Activated CD8-positive, alpha-beta memory T cell treated with anti-CD3 and anti-CD28 coated beads, Interleukin-2, amount 10 ng/mL, durations not matched to agents 7 days and 5 days (primary cell): ENCODE measurements at regions not wholly inside any gene's neighbourhood (a gene's known extent, or its start where the extent isn't known, plus 50 kb on each side); places are given as distances from the start of the nearest gene placed in this dataset.

Source experiments
- ATAC-seq: fragments of 150-1000 bp; cut with Tn5 transposase; one replicate; pipeline ENCODE4 v1.10.0; 2021; ENCODE audit warnings: moderate library complexity
- CTCF ChIA-PET: fragments of 350-600 bp; sonication (Branson Sonifier 250); formaldehyde crosslinking; loops from one replicate; lab custom pipeline; 2021; ENCODE audit warnings: antibody characterized with exemption; lab: Charles Lee
- DNase-seq: peaks from one replicate; pipeline ENCODE4 v3.0.0-alpha.2; 2020
- H3K27ac Mint-ChIP-seq: one replicate; pipeline ENCODE4 v1.8.0; 2021; ENCODE audit warnings: mild to moderate bottlenecking, mixed read lengths
- H3K27me3 Mint-ChIP-seq: one replicate; pipeline ENCODE4 v1.8.0; 2021; ENCODE audit warnings: mixed read lengths
- H3K36me3 Mint-ChIP-seq: one replicate; pipeline ENCODE4 v1.8.0; 2021; ENCODE audit warnings: mild to moderate bottlenecking, mixed read lengths
- H3K4me1 Mint-ChIP-seq: one replicate; pipeline ENCODE4 v1.8.0; 2021; ENCODE audit warnings: mixed read lengths
- H3K4me3 Mint-ChIP-seq: one replicate; pipeline ENCODE4 v1.8.0; 2021; ENCODE audit warnings: mild to moderate bottlenecking, moderate library complexity, mixed read lengths
- H3K9me3 Mint-ChIP-seq: one replicate; pipeline ENCODE4 v1.8.0; 2022; ENCODE audit warnings: low read depth, mixed read lengths

DNA sequence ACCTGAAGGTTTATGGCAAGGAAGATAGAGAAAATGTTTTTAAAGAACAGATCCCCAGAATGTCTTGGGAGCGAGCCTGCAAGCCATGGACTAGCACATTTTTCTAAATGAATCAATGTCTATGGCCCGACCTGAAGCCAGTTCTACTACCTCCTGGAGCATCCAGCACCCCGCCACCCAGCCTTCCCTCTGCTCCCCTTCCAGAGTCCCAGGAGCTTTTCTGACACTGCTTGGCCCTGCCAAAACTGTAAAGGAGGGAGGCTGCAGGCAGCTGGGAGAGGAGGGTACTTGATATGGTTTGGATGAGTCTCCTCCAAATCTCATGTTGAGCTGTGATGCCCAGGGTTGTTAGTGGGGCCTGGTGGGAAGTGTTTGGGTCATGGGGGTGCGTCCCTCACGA is 95.5 kb upstream of the FZD10 start:
- Mint-ChIP-seq H3K36me3 (no peaks in the 10 kb centered on the region), H3K27me3 (no peaks in the 10 kb centered on the region), H3K9me3 (peaks cover 5% of the 10 kb centered on the region), H3K4me1 (no peaks in the 10 kb centered on the region), H3K4me3 (no peak overlapping the region), H3K27ac (no peak overlapping the region)
- CTCF ChIA-PET: no interaction called here
- no peak for DNase-seq
- no peak for ATAC-seq

DNA sequence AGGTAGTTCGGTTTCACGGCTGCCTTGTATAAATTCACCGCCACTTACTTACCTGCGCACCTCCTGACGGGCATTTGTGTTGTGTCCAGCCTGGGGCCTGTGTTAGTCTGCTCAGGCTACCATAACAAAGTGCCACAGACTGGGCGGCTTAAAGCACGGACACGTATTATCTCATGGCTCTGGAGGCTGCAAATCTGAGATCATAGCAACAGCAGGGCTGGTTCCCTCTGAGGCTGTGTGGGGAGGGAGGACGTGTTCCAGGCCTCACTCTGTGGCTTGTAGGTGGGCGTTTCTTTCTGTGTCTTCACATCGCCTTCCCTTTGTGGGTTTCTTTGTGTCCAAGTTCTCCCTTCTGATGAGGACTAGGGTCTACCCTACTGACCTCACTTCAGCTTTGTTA is 93.5 kb upstream of the FZD10 start:
- H3K27ac Mint-ChIP-seq: no peak overlapping the region
- H3K4me3 Mint-ChIP-seq: no peak overlapping the region
- no peaks in the 10 kb centered on the region for H3K4me1 Mint-ChIP-seq
- DNase-seq (no peak), ATAC-seq (no peak)
- H3K27me3 Mint-ChIP-seq: no peaks in the 10 kb centered on the region
- H3K9me3 Mint-ChIP-seq: peaks cover 5% of the 10 kb centered on the region
- CTCF ChIA-PET: no interaction called here
- no peaks in the 10 kb centered on the region for H3K36me3 Mint-ChIP-seq

DNA sequence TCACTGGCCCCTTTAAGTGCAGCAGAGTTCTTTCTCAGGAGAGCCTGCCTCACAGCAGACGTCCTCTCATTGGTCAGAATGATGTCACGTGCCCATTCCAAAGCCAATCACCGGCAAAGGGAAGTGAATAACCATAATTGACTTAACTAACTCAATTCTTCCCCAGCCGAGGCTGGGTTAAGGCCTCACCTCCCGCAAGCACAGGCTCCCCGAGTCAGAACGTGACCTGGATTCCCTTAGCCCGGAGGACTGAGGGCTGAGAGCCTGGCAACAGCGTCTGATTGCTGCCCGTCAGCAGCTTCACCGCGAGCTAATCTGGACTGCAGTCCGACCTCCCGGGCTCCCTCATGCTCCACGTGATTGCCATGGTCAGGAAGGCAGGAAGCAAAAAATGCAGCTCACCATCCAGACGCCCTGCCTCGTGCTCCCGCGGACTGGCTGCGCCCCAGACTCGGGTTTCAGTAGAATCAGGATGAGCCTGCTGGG is 92.1 kb upstream of the FZD10 start:
- Mint-ChIP-seq H3K27ac (no peak overlapping the region), H3K27me3 (no peaks in the 10 kb centered on the region), H3K4me3 (no peak overlapping the region), H3K4me1 (no peaks in the 10 kb centered on the region), H3K9me3 (peaks cover 5% of the 10 kb centered on the region), H3K36me3 (no peaks in the 10 kb centered on the region)
- no peak for ATAC-seq
- CTCF ChIA-PET: no interaction called here
- DNase-seq: no peak

DNA sequence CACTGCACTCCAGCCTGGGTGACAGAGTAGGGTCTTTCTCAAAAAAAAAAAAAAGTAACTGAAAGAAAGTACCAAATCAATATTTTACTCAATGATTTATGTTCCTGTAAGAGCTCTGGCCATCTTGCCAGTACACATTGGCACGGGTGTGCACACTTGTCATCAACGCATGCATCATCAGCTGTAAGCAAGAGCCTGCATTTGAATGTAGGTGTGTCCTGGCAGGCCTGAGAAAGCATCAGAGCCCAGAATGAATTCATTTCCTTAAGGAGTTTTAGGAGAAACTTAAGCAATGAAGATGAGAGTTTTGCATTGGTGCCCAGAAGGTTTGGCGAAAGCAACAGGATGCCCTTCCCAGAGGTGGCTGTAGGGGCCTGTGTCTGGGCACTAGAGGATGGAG is 88.5 kb upstream of the FZD10 start:
- Mint-ChIP-seq H3K27ac (no peak overlapping the region), H3K4me3 (no peak overlapping the region), H3K27me3 (no peaks in the 10 kb centered on the region), H3K36me3 (no peaks in the 10 kb centered on the region), H3K4me1 (no peaks in the 10 kb centered on the region), H3K9me3 (peaks cover 13% of the 10 kb centered on the region)
- ATAC-seq (no peak), DNase-seq (no peak)
- CTCF ChIA-PET: no interaction called here

DNA sequence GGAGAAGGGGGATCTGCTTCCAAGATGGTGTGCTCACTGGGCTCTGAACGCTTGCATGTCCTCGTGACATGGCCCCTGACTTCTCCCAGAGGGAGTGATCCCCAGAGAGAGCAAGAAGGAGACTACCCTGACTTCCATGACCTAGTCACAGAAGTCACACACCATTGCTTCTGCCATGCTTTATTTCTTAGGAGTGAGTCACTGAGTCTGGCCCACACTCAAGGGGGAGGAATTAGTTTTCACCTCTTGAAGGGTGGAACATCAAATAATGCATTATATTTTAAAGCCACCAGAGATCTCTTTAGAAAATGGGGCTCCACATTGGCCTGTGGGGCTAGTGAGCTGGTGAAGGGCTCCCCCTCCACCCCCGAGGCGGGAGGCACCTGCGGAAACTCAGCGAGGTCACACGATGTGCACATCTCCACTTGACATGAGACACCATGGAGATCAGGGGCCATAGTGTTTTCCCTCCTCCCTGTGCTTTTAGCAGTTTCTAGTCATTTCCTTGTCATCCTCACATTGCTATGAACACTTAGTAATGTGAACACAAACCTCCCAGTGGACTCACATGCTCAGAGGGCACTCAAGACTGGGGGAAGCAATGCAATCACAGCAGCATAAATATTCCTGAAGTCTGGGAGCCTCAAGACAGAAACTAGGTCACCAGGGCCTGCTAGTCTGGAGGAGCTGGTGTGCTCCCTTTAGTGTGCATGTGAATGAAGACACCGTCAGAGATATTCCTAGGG is 87.4 kb upstream of the FZD10 start:
- Mint-ChIP-seq H3K9me3 (peaks cover 15% of the 10 kb centered on the region), H3K27me3 (no peaks in the 10 kb centered on the region), H3K36me3 (no peaks in the 10 kb centered on the region)

DNA sequence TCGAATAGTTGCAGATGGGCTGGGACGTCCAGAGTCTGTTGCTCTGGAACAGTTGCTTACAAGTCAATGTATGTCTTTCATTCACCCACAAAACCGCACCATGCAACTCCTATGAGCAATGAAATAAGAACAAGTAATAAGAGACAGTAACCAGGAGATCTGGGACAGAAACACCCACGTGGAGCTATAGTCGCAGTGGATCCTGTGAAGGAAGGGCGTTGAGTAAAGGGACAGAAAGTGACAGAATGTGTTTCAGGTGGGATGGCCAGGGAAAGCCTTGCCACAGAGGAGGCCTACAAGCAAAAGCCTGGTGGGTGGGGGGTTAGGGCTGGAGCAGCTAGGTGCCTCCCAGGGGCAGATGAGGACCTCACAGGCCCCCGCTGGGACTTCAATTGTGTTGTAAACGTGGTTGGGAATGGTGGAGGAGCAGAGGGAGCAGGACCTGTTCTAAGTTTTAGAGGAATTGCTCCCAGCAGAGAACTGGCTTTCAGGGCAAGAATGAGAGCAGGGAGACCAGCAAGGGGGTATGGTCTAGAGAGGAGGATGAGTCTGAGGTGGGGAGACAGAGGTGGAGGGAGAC is 86.7 kb upstream of the FZD10 start:
- CTCF ChIA-PET: no interaction called here
- no peak for ATAC-seq
- H3K9me3 Mint-ChIP-seq: peaks cover 15% of the 10 kb centered on the region
- no peak overlapping the region for H3K27ac Mint-ChIP-seq
- no peaks in the 10 kb centered on the region for H3K36me3 Mint-ChIP-seq
- H3K4me1 Mint-ChIP-seq: no peaks in the 10 kb centered on the region
- H3K4me3 Mint-ChIP-seq: no peak overlapping the region
- H3K27me3 Mint-ChIP-seq: no peaks in the 10 kb centered on the region
- DNase-seq: no peak

More for the DNA sequence above, 87.4 kb upstream of the FZD10 start:
- Mint-ChIP-seq H3K27ac (no peak overlapping the region), H3K4me1 (no peaks in the 10 kb centered on the region), H3K4me3 (no peak overlapping the region)
- ATAC-seq (no peak), DNase-seq (no peak)
- CTCF ChIA-PET: no interaction called here

DNA sequence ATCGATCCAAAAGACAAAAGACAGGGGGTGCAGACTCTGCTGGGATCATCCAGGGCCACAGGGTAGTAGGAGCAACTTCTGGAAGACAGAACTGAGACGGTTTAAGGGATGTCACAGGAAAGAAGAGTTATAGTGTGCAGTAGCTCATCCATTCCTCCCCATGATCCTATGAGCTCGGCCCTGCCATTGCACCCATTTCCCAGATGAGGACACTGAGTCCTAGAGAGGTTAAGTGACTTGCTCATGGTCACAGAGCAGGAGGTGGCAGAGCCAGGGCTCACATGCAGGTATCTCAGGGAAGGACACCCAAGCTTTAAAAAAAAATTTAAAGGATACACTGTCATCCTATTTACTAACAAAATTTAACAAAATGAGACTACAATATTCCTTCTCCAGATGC is 86.1 kb upstream of the FZD10 start:
- Mint-ChIP-seq H3K36me3 (no peaks in the 10 kb centered on the region), H3K4me1 (no peaks in the 10 kb centered on the region), H3K27me3 (no peaks in the 10 kb centered on the region), H3K4me3 (no peak overlapping the region), H3K27ac (no peak overlapping the region), H3K9me3 (peaks cover 15% of the 10 kb centered on the region)
- no peak for ATAC-seq
- CTCF ChIA-PET: no interaction called here
- no peak for DNase-seq

DNA sequence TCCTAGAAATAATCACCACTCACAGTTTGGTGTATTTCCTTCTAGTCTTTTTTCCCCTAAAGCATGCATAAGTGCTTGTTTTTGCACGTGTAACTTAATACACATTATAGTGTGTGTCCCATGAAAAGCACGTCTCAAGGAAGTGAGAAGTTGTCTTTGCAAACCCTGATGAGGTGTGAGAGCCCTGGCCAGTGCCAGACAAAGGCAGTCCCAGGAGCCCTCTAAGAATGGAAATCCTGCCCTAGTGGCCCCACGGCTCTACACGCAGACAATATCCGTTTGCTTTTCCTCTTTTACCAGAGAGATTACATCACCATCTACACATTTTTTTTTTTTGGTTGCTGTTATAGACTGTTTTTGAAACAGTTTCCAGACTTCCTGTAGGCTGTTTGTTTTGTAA is 85.5 kb upstream of the FZD10 start:
- Mint-ChIP-seq H3K36me3 (no peaks in the 10 kb centered on the region), H3K4me3 (no peak overlapping the region), H3K9me3 (peaks cover 15% of the 10 kb centered on the region), H3K27ac (no peak overlapping the region), H3K4me1 (no peaks in the 10 kb centered on the region), H3K27me3 (no peaks in the 10 kb centered on the region)
- ATAC-seq (no peak), DNase-seq (no peak)
- CTCF ChIA-PET: no interaction called here

DNA sequence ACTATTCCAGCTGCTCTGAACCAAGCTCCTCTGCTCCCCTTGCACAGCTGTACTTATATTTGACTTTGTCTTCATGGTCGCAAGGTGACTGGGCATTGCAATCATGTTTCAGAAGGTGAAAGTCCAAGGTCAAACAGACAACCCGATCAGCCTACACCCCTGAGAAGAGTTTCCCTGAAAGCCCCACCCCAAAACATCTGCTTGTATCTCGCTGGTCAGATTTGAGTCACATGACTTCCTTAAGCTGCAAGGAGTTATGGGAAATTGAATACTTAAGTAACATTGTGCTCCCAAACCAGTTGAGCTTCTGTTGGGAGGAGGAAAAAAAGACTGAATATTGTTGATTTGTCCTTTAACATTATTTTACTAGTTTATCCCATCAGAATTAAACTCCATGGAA is 83.4 kb upstream of the FZD10 start:
- CTCF ChIA-PET: no interaction called here
- Mint-ChIP-seq H3K4me3 (no peak overlapping the region), H3K27me3 (no peaks in the 10 kb centered on the region), H3K36me3 (no peaks in the 10 kb centered on the region), H3K9me3 (peaks cover 12% of the 10 kb centered on the region), H3K4me1 (no peaks in the 10 kb centered on the region), H3K27ac (no peak overlapping the region)
- ATAC-seq: no peak
- no peak for DNase-seq

DNA sequence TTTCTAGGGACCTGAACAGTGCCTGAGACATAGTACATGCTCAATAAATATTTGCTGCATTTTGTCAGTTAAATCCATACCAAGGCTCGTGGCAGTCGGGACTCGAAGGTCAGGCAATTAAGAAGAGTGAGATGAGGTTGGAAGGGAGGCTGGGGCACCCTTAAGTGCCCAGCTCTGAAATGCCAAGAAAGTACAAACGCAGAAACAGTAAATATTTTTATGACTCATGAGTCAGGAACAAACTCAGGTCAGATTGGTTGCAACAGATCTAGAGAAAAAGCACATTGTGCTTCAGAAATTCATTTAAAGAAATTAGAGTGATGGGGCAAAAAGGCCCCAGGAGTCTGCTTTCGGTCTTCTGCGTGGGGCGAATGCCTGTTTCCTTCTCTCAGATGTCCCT is 83.0 kb upstream of the FZD10 start:
- H3K27ac Mint-ChIP-seq: no peak overlapping the region
- no peak overlapping the region for H3K4me3 Mint-ChIP-seq
- H3K27me3 Mint-ChIP-seq: no peaks in the 10 kb centered on the region
- DNase-seq: no peak
- no peaks in the 10 kb centered on the region for H3K36me3 Mint-ChIP-seq
- no peaks in the 10 kb centered on the region for H3K4me1 Mint-ChIP-seq
- CTCF ChIA-PET: no interaction called here
- no peak for ATAC-seq
- peaks cover 12% of the 10 kb centered on the region for H3K9me3 Mint-ChIP-seq

DNA sequence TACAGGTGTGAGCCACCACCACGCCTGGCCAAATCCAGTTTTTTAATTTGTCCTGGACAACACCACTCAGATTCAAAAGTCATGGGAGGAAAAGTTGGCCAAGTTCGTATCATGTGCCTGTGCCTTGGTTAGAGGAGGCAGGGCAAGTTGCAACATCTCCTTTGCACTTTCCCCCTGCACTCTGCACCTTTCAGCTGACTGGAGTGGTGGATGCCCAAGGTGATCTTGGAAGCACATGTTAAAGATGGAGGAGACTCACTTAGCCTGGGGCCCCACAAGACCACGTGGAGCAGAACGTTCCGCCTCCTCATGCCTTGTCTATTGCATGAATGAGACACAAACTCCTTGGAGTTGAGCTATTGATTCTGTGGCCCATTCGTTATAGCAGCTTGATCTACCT is 82.1 kb upstream of the FZD10 start:
- Mint-ChIP-seq H3K36me3 (no peaks in the 10 kb centered on the region), H3K4me3 (no peak overlapping the region), H3K27me3 (no peaks in the 10 kb centered on the region), H3K9me3 (peaks cover 12% of the 10 kb centered on the region), H3K4me1 (no peaks in the 10 kb centered on the region), H3K27ac (no peak overlapping the region)
- DNase-seq (no peak), ATAC-seq (no peak)
- CTCF ChIA-PET: no interaction called here

DNA sequence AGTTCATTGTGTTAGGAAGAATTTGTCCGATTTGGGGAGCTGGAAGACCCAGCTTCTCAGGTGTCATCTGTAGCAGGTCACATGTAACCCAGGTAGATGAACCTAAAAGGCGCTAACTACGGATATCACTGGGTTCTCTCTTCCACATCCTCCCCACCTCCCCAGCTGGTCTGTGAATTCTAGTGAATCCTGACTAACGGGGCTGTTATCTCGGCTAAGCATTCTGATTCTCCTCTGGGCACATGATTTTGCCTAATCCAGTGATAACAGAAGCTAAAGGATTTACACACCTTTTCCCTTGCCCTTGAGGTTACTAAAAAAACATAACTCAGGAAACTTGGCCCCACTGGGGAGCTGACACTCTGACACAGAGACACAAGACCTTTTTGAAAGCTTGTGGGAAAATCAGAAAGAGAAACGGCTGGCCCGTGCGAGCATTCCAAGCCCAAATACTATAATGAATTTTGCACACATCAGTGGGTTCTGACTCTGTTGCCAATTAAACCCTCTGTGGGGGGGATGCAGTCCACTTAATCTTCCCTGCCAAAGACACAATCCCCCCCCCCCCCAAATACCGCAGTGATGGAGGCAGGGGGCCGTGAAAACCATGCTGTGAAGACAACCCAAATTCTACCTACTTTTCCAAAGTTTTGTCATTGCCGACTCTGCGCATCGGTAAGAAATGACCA is 81.0 kb upstream of the FZD10 start:
- peaks cover 12% of the 10 kb centered on the region for H3K9me3 Mint-ChIP-seq
- H3K27ac Mint-ChIP-seq: no peak overlapping the region
- no peak for ATAC-seq
- DNase-seq: no peak
- CTCF ChIA-PET: no interaction called here
- H3K4me1 Mint-ChIP-seq: no peaks in the 10 kb centered on the region
- no peak overlapping the region for H3K4me3 Mint-ChIP-seq
- H3K27me3 Mint-ChIP-seq: no peaks in the 10 kb centered on the region
- no peaks in the 10 kb centered on the region for H3K36me3 Mint-ChIP-seq

DNA sequence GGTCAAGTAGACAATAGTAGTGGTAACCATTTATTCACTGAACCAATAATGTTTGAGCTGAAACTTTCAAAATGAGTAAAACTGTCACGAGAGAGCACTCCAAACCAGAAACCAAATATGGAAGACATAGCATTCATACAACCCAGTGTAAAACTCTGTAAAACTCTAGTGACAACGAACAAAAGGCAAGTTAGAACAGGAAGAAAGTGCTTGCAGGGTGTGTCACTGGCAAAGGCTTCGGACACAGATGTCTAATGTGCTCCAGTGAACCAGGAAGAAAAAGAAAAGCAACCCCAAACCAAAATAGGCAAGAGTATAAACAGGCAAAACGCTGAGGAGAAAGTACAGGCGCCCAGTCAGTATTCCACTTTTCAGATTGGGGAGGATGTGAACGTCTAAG is 79.3 kb upstream of the FZD10 start:
- no peak for DNase-seq
- no peaks in the 10 kb centered on the region for H3K27me3 Mint-ChIP-seq
- H3K4me1 Mint-ChIP-seq: no peaks in the 10 kb centered on the region
- H3K27ac Mint-ChIP-seq: no peak overlapping the region
- CTCF ChIA-PET: no interaction called here
- no peak for ATAC-seq
- H3K4me3 Mint-ChIP-seq: no peak overlapping the region
- peaks cover 4% of the 10 kb centered on the region for H3K9me3 Mint-ChIP-seq
- no peaks in the 10 kb centered on the region for H3K36me3 Mint-ChIP-seq

DNA sequence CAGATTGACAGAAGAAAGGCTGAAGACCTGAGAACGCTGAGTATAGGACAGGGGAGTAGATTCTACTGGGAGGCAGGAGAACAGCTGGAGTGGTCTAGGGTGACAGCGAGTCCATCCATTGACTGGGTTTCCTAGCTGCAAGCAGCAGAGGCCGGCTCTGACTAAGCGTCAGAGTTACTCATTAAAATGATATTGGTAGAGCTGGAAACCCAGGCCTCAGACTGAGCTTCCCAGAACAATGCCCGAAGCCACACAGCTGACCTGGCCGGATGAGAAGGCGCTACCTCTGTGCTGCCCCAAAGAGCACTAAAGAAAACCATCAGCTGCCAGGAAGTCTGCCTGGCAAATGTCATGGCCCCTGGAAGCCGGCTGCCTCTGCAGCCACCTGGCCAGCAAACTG is 78.5 kb upstream of the FZD10 start:
- DNase-seq (no peak), ATAC-seq (no peak)
- Mint-ChIP-seq H3K27me3 (no peaks in the 10 kb centered on the region), H3K9me3 (peaks cover 2% of the 10 kb centered on the region), H3K27ac (no peak overlapping the region), H3K4me1 (no peaks in the 10 kb centered on the region), H3K4me3 (no peak overlapping the region), H3K36me3 (no peaks in the 10 kb centered on the region)
- CTCF ChIA-PET: no interaction called here
